AG09319 (cell line): ENCODE measurements at regions not wholly inside any gene's neighbourhood (a gene's known extent, or its start where the extent isn't known, plus 50 kb on each side); places are given as distances from the start of the nearest gene placed in this dataset.
A peak's percentile ranks its signal among the peaks of the same experiment; 100 is the strongest.

Experiments used
- DNase-seq: peaks from one replicate; pipeline ENCODE4 v3.0.0-alpha.2; 2010; ENCODE audit warnings: low read depth; ENCODE audit errors: extremely low read depth
- CTCF ChIP-seq: IDR thresholded peaks from 2 replicates; pipeline ENCODE4 v1.5.1; 2011; ENCODE audit warnings: low read depth, mild to moderate bottlenecking, inconsistent platforms, low read length, moderate library complexity

DNA sequence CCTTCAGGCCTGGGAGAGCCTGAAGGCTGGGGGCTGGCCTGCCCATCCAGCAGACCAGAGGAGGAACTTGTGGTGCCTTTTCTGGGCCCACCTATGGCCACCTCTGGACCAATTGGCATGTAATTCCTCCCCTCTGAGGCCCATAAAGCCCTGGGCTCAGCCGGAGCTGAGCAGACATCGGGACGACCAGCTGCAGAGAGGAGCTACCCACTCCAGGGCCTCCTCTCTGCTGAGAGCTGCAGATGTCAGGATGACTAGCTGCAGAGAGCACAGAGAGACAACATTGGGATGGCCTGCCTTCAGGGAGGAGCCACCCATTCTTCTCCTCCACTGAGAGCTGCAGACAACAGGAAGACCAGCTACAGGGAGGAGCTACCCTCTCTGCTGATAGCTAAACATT is 370.1 kb downstream of the CD83 start:
- no peak for TF ChIP-seq CTCF
- no peak for DNase-seq

DNA sequence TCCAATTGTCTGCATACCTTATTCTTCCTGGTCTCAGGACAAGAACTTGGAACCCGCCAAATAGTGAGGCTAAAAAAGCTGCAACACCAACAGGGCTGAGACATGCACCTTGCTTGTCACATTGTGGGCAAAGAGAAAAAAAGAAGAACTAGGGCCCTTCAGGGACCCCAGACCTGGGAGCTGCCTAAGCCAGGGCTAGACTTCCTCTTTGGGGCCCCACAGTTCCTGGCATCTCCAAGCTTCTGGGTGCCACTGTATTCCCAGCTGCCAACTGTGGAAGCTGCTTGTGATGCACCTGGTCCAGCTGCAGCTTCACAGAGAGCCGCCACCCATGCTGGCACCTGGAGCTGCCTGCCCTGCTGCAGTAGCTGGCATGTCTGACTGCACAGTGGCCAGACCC is 370.6 kb downstream of the CD83 start:
- DNase-seq, result no peak
- TF ChIP-seq CTCF, result no peak

DNA sequence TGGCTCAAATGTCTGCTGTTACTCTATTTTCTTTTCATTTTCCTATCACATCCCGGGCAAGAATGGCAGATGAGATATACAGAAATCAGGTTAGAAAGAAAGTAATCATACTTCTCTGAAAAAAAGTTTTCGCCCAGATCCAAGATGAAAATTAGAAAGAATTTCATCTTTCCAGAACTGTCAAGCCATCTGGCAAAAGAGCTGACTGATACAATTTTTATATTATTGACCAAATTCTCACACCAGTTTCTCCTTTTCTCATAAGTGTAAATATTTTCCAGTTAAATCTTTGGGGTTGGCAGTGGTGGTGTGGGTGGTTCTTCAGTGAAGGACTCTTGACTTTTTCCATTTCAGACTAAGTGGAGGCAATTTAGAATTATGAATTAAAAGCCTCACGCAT is 371.9 kb downstream of the CD83 start:
- TF ChIP-seq CTCF, result no peak
- no peak for DNase-seq

DNA sequence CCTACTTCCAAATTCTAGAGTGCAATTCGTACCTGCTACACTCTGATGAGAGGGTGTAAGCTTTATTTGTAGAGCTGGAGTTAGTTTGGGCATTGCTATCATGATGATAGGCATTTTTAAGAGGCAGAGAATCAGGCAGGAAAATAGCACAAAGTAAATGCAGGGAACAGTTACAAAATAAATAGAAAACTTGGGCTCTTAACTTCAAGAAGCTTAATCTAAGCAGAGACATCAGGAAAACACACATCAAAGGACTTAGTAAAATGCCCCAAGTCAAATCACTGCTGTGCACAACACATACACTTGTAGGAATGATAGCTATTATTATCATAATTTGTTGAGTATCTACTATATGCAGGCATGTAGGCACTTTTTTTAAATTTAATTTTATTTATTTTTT is 381.2 kb downstream of the CD83 start:
- TF ChIP-seq CTCF, result no peak
- DNase-seq, result no peak

DNA sequence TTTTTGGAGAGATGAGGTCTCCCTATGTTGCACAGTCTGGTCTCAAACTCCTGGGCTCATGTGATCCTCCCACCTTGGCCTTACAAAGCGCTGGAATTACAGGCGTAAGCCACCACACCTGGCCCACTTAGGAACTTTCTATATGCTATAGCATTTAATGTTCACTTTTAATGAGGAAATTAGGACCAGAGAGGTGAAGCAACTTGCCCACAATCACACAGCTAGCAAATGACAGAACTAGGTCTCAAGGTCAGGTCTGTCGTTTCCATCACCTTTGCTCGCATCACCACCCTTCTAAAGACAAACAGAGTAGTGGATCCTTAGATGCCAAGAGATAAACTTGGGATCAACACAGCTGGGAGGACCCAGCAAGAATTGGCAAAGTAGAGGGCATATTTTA is 381.7 kb downstream of the CD83 start:
- no peak for DNase-seq
- no peak for TF ChIP-seq CTCF

GRCh38 chr6:14499841-14500240 is 382.3 kb downstream of the CD83 start:
- peak; percentile 48 for DNase-seq
- peak; percentile 4 for TF ChIP-seq CTCF

GRCh38 chr6:14500809-14501208 is 383.2 kb downstream of the CD83 start:
- no peak for DNase-seq
- no peak for TF ChIP-seq CTCF

GRCh38 chr6:14501240-14501639 is 383.7 kb downstream of the CD83 start:
- DNase-seq, result no peak
- no peak for TF ChIP-seq CTCF
